Erythroblast (primary cell): ENCODE measurements at regions not wholly inside any gene's neighbourhood (a gene's known extent, or its start where the extent isn't known, plus 50 kb on each side); places are given as distances from the start of the nearest gene placed in this dataset.

Experiments used
- GATA1 ChIP-seq: IDR thresholded peaks from 2 replicates; pipeline ENCODE4 v1.6.1; 2011; ENCODE audit warnings: low read depth, mild to moderate bottlenecking, control low read depth, low read length, moderate library complexity
- POLR2A ChIP-seq: IDR thresholded peaks from 2 replicates; pipeline ENCODE4 v1.6.1; 2011; ENCODE audit warnings: mild to moderate bottlenecking, low read length

DNA sequence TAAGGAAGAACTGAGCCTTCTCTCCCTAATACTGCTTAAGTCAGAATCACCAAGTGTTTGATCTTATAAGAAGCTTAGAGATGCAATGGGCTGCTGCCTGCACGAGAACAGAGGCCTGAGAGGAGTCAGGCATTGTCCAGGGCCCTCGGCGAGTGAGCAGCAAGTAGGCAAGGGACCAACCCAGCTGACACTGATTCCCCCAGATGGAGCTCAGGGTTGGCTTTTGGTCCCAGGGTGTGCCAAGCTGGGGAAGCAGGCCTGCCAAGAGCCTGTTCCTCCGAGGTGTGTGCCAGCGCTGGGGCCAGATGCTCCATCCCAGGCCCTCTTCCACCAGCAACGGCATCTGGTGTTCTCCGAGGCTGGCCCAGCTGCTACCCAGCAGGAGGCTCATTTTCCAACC is 222.0 kb upstream of the ZMIZ1 start:
- TF ChIP-seq POLR2A (no peak), GATA1 (no peak)
